Fibroblast of lung (primary cell): ENCODE measurements at regions not wholly inside any gene's neighbourhood (a gene's known extent, or its start where the extent isn't known, plus 50 kb on each side); places are given as distances from the start of the nearest gene placed in this dataset.
A peak's percentile ranks its signal among the peaks of the same experiment; 100 is the strongest.

Experiments
- DNase-seq, 2 donors: peaks; one replicate each; pipeline versions ENCODE4 v3.0.0 to v3.0.0-alpha.2; 2010; ENCODE audit warnings: low read depth in 2 of 2
- H2AFZ ChIP-seq: 2 replicates; pipeline ENCODE4 v1.5.1; 2012; ENCODE audit warnings: low read length, control low read depth, inconsistent platforms
- H3K27ac ChIP-seq: 2 replicates; pipeline ENCODE4 v1.5.1; 2011; ENCODE audit warnings: low read length, control low read depth; ENCODE audit not compliant: insufficient read depth
- H3K27me3 ChIP-seq: 2 replicates; pipeline ENCODE4 v1.5.1; 2011; ENCODE audit warnings: mild to moderate bottlenecking, low read length; ENCODE audit not compliant: control insufficient read depth, insufficient read depth
- H3K36me3 ChIP-seq: 2 replicates; pipeline ENCODE4 v1.5.1; 2011; ENCODE audit warnings: low read length; ENCODE audit not compliant: control insufficient read depth, insufficient read depth
- H3K4me1 ChIP-seq: 2 replicates; pipeline ENCODE4 v1.5.1; 2011; ENCODE audit warnings: low read length; ENCODE audit not compliant: control insufficient read depth, insufficient read depth; ENCODE audit errors: extremely low read depth
- H3K4me2 ChIP-seq: 2 replicates; pipeline ENCODE4 v1.5.1; 2011; ENCODE audit warnings: low read length, control low read depth; ENCODE audit not compliant: insufficient read depth; ENCODE audit errors: extremely low read depth
- H3K4me3 ChIP-seq, 4 experiments: fragments of 200-600 bp in 1 of 4; sonication (generic) in 1 of 4; replicated peaks in 1 of 4; 2 replicates each; pipeline ENCODE4 v1.5.1; 2011 to 2016; ENCODE audit warnings: low read length in 4 of 4, low read depth in 3 of 4, mild to moderate bottlenecking in 3 of 4, control low read depth in 2 of 4, inconsistent platforms in 1 of 4, mixed read lengths in 1 of 4; ENCODE audit not compliant: insufficient read depth in 1 of 4; ENCODE audit errors: control extremely low read depth in 1 of 4
- H3K79me2 ChIP-seq: 2 replicates; pipeline ENCODE4 v1.5.1; 2012; ENCODE audit warnings: mild to moderate bottlenecking, low read length, inconsistent platforms; ENCODE audit not compliant: control insufficient read depth, insufficient read depth
- H3K9ac ChIP-seq: 2 replicates; pipeline ENCODE4 v1.5.1; 2011; ENCODE audit warnings: mild to moderate bottlenecking, low read length, control low read depth; ENCODE audit not compliant: insufficient read depth
- H3K9me3 ChIP-seq: 2 replicates; pipeline ENCODE4 v1.5.1; 2012; ENCODE audit warnings: low read depth, low read length; ENCODE audit not compliant: control insufficient read depth, insufficient read depth
- H4K20me1 ChIP-seq: 2 replicates; pipeline ENCODE4 v1.5.1; 2011; ENCODE audit warnings: low read length; ENCODE audit not compliant: control insufficient read depth, insufficient read depth; ENCODE audit errors: extremely low read depth
- CTCF ChIP-seq, 2 donors: IDR thresholded peaks in 1 of 2; conservative IDR thresholded peaks in 1 of 2; 1 replicate in 1 of 2; 2 replicates in 1 of 2; pipeline ENCODE4 v1.5.1; 2011 to 2012; ENCODE audit warnings: low read length in 2 of 2, control low read depth in 1 of 2, inconsistent platforms in 1 of 2, low read depth in 1 of 2, mild to moderate bottlenecking in 1 of 2
- EZH2 ChIP-seq: IDR thresholded peaks from 2 replicates; pipeline ENCODE4 v1.5.1; 2012; ENCODE audit warnings: low read length, control low read depth, mild to moderate bottlenecking; ENCODE audit errors: missing control alignments

- H3K9ac ChIP-seq = no peak overlapping the region
- no peaks in the 10 kb centered on the region for H3K9me3 ChIP-seq
- H2AFZ ChIP-seq = no peak overlapping the region
- TF ChIP-seq EZH2 (no peak), CTCF (conservative IDR thresholded peaks at IDR 0.05 in 1 of 2, IDR thresholded peaks at IDR 0.05 in 1 of 2; ENCODE audit: low read depth in 1 of 2, low read length in 2 of 2) (no peak)
- no peak overlapping the region for H3K4me3 ChIP-seq
- H4K20me1 ChIP-seq = no peaks in the 10 kb centered on the region
- no peak overlapping the region for H3K4me2 ChIP-seq
- no peaks in the 10 kb centered on the region for H3K79me2 ChIP-seq
- H3K36me3 ChIP-seq = no peaks in the 10 kb centered on the region
- no peak overlapping the region for H3K27ac ChIP-seq
- DNase-seq = no peak
- no peaks in the 10 kb centered on the region for H3K27me3 ChIP-seq
- H3K4me1 ChIP-seq = no peaks in the 10 kb centered on the region
These were observed 75.3 kb upstream of the ZC3H15 start for GRCh38 chr2:186410802-186411201.

- peak; percentile 88 to 99 for DNase-seq
- Histone ChIP-seq H3K9ac (no peak overlapping the region), H3K27ac (no peak overlapping the region)
These were observed 63.8 kb upstream of the ZC3H15 start for GRCh38 chr2:186422226-186422625.

GRCh38 chr2:186423481-186423880, 62.6 kb upstream of the ZC3H15 start:
- H4K20me1 ChIP-seq = no peaks in the 10 kb centered on the region
- H3K9me3 ChIP-seq = no peaks in the 10 kb centered on the region
- H3K9ac ChIP-seq = no peak overlapping the region
- H3K79me2 ChIP-seq = no peaks in the 10 kb centered on the region
- no peaks in the 10 kb centered on the region for H3K36me3 ChIP-seq
- H3K27me3 ChIP-seq = no peaks in the 10 kb centered on the region
- no peak overlapping the region for H3K27ac ChIP-seq
- no peak overlapping the region for H3K4me3 ChIP-seq
- DNase-seq = no peak
- H2AFZ ChIP-seq = no peak overlapping the region
- H3K4me1 ChIP-seq = no peaks in the 10 kb centered on the region
- TF ChIP-seq EZH2 (no peak), CTCF (conservative IDR thresholded peaks at IDR 0.05 in 1 of 2, IDR thresholded peaks at IDR 0.05 in 1 of 2; ENCODE audit: low read depth in 1 of 2, low read length in 2 of 2) (no peak)
- no peak overlapping the region for H3K4me2 ChIP-seq

More at GRCh38 chr2:186422226-186422625, 63.8 kb upstream of the ZC3H15 start:
- no peaks in the 10 kb centered on the region for H3K4me1 ChIP-seq
- no peak overlapping the region for H3K4me2 ChIP-seq
- H3K36me3 ChIP-seq = no peaks in the 10 kb centered on the region
- no peaks in the 10 kb centered on the region for H3K79me2 ChIP-seq
- H4K20me1 ChIP-seq = no peaks in the 10 kb centered on the region
- H2AFZ ChIP-seq = no peak overlapping the region
- TF ChIP-seq CTCF (conservative IDR thresholded peaks at IDR 0.05 in 1 of 2, IDR thresholded peaks at IDR 0.05 in 1 of 2; ENCODE audit: low read depth in 1 of 2, low read length in 2 of 2) = no peak
- no peak for TF ChIP-seq EZH2
- no peaks in the 10 kb centered on the region for H3K9me3 ChIP-seq
- H3K27me3 ChIP-seq = no peaks in the 10 kb centered on the region
- H3K4me3 ChIP-seq = no peak overlapping the region
